GM21390 (cell line): ENCODE measurements at regions not wholly inside any gene's neighbourhood (a gene's known extent, or its start where the extent isn't known, plus 50 kb on each side); places are given as distances from the start of the nearest gene placed in this dataset.
"Not testable (repeated sequence)": the region's sequence is repeated elsewhere in the genome, so short reads cannot be mapped to it uniquely, and the experiment has no call there.

Experiments used
- ATAC-seq: cut with Tn5 transposase; IDR thresholded peaks from one replicate; pipeline ENCODE4 v1.9.1; 2021; ENCODE audit not compliant: unreplicated experiment

DNA sequence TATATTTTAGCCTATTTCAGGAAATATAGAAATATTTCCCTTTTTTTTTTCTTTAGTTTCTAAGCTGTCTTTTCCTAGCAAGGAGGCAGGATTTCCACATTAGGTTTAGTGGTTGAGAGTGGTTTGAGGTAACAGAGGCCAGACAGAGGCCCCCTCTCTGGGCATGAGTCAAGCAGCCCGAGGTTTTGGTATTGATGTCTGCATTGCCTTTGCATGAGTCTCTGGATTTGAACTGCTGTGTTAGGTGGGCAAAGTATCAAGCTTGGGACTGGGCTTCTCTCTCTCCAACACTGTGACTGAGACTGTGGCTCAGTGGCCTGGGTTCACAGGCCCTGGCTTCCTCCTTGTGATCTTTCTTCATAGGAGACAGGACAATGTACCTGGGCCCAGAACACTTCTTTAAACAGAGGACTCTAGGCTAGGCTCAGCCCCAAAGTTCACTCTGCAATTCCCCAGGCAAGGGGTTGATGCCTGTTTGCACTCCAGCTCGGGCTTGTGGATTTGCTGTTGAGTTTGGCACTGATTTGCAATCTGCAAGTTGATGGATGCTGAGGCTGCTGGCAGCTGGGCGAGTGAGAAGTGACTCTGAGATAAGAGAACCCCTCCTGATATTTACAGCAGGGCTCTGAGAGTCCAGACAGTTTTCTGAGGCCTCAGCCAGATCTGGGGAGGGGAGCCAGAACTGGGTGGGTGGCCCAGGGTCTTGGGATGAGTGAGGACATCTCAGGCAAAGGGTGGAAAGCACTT is 271.2 kb downstream of the EN1 start:
- ATAC-seq = no peak

DNA sequence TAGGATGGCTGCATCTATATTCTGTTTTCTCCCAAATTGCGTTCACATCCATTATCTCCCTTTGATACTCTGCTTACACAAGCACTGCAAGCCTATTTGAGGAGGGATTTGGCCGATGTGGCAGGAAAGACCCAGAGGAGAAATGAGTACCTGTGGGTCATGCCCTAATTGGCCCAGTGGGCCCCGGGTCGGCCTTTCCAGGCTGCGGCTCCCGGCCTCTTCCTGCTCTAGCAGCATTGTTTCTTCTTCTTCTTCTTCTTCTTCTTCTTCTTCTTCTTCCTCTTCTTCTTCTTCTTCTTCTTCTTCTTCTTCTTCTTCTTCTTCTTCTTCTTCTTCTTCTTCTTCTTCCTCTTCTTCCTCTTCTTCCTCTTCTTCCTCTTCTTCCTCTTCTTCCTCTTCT is 275.1 kb downstream of the EN1 start:
- ATAC-seq = not testable (repeated sequence)

DNA sequence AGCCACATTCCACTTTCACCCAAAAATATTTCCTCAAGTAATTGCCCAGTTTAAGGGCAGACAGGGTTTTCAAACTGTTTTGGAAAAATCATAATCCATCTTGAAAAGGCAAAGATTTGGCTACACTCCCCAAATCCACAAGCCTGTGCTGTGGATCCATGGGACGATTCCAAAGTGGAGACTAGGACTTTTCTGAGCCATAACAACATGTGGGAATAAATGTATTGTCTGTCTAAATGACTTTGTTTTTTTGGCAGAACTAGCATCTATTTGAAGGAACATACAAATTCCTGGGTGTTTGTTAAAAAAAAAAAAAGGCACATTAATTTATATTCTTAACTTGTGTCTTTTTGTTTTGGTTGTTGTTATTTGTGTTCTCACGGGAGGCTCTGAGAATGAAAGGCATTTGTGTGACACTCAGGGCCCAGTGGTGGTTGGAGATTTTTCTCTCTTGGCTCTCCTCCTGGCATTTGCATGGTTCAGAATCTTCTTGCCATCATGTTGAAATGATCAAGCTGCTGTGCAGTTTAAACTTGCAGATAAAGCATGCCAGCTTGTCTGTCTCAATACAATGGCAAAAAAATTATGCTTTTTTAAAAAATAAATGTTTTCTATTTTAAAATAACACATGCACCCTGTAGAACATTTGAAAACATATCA is 277.4 kb downstream of the EN1 start:
- no peak for ATAC-seq

DNA sequence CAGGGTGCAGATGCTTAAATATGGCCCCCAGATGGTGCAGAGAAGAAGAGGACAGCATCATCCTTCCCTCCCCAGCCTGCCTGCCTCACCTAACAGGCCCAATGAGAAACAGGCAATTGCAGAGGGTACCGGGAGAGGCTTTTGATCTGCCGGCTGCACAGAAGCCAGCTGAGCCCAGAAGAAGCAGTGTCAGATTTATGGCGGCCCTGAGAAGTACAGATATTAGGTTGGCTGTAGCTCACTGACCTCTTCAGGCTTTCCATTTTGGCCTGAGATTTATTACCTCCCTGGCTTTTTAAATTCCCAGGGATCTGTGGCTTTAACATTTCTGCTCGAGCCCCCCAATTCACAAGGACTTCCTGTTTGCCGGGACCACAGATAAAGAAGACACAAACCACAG is 278.7 kb downstream of the EN1 start:
- no peak for ATAC-seq

DNA sequence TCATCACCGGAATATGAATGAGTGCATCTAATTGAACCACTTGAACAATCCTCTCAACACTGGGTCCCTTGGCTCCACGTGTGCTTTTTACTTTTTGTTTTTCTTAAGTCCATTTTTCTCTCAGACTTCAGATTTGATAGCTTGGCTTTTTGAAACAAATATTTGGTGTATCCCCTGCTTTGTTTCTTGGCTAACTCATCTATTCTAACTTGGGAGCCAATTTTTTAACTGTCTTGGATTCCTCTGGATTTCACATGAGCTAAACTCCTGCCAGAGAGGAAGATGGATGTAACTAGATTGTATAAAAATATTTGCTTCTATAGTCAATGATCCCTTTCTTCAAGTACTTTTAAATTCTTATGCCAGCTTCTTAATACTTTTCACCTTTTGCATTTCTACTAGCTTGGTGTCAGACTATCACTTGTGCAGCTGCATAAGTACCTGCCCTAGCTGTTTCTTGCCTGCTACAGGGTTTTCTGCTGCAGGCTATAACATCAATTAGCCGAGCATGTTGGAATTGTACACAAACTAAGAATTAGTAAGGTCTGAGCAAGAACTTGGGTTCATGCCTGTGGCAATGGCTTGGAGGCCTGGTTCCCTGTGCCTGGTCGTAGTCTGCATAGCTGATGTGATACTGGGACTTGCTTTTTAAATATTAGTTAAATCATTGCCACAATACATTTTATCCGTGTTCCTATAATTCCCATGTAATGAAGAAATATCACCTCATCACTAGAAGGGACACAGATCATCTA is 281.5 kb downstream of the EN1 start:
- no peak for ATAC-seq

DNA sequence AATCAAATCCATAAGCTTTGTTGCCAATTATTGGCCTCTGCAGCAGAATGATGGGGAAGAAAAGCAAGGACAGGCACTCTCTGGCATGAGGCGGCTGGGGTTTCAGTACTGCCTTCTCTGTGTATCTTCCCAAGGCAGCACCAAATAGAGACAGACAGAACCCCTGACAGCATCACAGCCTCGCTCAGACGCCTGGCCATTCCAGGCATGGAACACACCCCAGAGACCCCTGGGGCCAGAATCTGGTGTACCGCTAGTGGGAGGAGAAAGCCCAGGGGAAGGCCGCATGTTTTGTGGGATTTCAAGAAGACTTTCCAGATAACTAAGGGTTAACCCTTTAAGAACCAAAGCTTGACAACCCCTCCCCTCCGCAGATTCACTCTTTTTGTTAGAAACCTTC is 282.1 kb downstream of the EN1 start:
- ATAC-seq = no peak

DNA sequence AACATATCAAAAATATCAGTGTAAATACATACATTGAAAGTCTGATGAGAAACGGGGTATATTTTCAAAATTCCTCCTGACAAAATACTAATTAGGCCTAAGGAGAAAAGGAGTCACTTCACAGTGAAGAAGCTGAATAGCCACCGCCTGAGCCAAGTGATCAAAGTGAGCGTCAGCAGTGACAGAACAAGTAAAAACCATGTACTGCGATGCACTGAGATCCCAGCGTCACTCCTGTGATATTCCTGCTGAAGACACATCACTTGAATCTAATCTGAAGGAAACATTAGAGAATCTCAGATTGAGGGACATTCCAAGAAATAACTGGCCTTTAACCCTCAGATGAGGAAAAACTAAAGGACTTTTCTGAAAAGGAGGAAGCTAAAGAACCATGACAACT is 285.3 kb downstream of the EN1 start:
- ATAC-seq = no peak

DNA sequence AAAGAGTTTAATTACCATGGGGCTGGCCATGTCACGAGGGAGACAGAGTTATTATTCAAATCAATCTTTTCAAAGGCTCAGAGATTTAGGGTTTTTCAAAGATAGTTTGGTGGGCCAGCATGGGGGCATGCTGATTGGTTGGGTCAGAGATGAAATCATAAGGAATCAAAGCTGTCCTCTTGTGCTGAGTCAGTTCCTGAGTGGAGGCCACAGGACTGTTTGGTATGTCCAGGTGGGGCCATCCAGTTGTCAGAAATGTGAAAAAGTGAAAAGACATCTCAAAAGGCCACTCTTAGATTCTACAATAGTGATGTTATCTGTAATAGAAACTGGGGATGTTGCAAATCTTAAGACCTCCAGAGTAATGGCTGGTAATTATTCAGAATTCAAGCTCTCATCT is 288.6 kb downstream of the EN1 start:
- no peak for ATAC-seq

DNA sequence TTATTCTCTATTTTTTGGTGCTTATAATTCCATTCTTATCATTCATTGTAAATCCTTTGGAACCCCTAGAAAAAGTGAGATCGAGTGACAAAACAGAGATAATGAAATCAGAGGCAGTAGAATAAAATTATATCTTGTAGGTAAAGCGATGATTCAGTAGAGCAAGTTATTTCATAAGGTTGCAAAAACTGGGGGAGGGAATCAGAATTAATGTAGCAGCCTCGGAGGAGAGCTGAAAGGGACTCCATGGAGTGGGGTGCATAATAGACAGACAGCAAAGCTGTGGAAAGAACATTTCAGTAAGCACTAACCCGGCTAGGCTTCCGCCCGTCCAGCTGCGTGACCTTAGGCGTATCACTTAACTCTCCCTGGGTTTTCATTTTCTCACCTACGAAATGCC is 289.7 kb downstream of the EN1 start:
- no peak for ATAC-seq

DNA sequence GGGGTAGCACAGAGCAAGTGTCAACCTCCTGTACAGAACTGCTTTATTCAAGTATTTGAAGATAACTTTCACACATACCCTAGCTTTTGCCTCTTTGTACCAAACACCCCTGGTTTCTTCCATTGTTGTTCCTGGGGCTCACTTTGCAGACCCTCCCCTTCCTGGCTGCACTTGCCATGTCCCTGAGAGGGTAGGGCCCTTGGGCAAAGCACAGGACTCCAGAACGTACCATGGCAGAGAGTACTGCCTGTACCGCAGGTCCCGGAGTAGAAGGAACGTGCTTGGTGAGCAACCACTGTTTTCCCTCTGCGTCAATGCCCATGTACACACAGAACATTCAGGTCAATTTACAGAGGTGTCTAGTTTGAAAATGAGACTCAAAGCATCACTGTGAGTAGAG is 290.4 kb downstream of the EN1 start:
- no peak for ATAC-seq

DNA sequence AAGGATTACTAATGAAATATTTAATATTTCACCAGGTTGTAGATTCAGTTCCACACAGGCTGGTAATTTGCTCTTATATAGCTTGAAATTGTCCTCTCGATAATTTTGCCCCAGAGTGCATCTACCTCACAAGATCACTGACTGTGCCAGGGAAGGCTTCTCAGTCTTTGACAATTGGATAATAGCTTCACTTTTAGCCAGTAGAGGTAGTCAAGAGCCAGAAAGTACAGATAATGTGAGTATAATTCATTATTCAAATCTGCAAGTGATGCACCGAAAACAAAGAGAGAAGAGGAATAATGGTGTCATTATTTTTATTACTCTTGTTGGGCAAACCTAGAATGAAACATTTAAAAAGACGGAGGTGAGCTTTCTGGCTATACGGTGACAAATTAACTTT is 292.8 kb downstream of the EN1 start:
- no peak for ATAC-seq

DNA sequence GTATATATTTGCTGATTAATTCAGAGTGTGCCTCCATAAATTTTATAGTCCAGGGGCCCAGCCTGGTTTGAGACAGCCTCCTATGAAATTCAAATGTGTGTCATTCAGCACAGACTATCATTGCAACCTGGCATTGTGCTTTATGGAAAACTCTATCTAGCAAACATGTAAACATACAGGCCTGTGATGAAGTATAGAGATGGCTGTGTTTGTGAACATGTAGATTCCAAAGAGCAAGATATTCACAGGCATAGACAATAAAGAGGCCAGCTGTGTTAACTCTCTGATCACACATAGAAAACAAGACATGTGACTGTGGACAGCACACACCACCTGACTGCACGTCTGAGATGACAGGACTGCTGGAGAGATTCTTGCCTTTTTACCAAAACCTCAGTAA is 297.9 kb downstream of the EN1 start:
- no peak for ATAC-seq

DNA sequence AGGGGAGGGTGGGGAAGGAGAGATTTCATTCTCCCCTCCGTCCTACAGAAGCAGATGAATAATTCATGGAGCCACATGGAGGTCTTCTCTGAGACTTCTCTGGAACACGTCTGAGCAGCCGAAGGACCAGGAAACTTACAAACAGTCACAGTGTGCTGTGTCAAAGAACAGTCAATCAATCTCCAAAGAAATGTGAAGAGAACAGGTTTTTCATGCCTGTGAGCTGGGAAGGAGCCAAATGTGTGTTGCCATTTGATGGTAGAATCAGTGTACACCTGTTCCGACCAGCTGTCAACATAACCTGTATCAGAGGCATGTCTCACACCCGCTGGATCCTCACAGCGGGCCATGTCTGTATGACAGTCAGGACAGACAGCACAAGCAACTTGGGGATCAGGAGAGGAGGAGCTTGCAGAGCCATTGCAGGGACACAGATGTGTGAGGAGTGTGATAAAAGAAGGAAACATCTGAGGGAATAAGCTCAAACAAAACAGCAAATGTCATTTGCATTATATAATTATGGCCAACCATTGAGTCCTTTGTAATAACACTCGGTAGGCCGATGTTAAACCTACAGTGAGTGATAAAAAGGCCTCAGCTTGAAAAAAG is 298.5 kb downstream of the EN1 start:
- no peak for ATAC-seq

DNA sequence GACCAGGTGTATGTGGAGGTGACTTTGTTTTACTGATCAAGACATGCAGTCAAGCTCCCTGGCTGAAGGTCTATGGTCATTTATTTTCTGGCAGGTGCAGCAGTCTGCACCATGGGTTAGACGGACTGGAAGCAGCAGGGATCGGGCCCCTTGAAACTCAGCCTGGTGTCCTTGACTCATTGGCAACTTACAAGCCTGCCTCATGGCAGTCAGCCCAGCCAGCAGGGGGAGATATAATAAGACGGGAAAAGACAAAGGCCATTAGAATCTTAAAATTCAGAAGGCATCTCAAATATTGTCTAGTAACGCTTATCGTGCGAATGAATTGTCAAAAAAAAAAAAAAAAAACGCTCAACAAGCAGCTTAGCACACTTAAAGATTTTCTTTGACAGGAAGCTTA is 308.2 kb downstream of the EN1 start:
- ATAC-seq = no peak

DNA sequence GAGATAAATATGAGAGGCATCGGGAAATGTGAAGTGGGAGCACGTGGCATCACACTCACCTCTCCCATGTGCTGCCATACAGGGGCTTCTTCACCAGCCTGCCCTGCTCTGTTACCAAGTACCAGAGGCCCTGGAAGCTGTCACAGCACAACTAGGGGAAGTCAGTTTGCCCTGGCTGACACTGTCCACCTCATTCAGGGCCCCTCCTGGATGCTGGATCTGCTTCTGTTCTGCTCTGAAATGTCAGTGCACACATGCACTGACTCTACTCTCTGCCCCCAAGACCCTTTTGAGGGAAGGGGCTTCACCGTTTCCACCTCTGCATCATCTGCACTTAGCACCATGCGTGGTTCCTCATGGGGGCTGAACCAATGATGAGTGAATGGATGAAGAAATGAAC is 311.1 kb downstream of the EN1 start:
- ATAC-seq = no peak

DNA sequence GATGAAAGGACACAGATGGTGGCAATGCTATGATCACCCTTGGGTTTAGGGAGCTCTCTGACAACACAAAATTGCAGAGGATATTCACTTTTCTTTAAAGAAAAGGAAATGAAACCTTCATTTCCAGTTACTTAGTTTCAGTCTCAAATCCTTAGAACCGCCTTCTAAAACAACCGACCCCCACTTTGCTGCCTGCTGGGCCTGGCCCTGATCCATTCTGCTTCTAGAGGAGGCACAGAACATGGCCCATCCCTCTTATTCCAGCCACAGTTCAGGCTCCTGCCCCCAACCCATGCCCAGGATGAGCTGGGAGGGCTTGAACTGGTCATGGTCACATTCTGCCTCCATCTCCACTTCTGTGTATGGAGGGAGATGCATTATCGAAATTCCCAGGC is 311.6 kb downstream of the EN1 start:
- no peak for ATAC-seq

DNA sequence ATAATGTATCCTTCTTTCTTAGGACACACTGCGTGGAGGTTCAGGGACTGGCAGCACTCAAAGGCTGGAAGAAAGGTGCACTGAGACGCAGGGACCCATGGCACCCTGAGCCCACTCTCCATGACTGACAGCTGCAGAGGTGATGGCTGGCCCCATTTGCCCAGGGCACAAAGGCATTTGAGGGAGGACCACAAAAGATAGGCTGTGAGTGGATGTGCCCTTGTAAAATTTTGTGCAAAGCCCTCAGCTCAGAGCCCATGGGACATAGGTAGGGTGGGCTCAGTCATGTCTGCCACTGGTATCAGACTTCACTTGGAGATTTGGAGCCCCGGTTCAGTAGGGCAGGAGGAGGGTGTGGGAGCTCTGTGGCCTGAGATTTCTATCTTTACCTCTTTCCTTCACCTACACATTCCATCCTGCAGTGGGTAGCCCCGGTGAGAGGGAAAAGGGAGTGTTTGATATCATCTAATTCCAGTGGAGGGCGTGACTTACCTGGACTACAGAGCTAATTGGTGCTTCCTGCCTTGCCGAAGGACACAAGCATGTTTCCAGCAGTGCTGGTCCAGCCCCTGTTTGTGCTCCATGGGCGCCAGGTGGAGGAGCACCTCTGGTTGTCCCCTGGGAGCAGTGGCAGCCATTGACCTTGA is 312.2 kb downstream of the EN1 start:
- ATAC-seq = no peak

DNA sequence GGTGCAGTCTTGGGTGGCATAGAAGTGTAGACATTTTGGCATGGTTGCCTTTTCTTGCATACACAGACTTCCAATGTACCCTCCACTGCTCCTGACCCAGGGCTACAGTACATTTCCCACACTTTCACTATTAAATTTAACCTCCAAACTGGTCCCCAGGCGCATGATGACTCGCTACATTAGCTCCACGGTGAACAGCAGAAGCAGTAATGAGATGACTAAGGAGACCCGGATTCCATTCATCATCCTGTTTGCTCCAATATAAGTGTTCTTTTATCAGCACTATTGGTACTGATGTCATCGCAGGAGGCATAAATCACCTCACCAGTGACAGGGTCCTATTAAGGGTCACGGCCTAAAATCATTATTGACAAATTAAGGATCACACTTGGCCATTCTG is 316.5 kb downstream of the EN1 start:
- ATAC-seq = no peak

DNA sequence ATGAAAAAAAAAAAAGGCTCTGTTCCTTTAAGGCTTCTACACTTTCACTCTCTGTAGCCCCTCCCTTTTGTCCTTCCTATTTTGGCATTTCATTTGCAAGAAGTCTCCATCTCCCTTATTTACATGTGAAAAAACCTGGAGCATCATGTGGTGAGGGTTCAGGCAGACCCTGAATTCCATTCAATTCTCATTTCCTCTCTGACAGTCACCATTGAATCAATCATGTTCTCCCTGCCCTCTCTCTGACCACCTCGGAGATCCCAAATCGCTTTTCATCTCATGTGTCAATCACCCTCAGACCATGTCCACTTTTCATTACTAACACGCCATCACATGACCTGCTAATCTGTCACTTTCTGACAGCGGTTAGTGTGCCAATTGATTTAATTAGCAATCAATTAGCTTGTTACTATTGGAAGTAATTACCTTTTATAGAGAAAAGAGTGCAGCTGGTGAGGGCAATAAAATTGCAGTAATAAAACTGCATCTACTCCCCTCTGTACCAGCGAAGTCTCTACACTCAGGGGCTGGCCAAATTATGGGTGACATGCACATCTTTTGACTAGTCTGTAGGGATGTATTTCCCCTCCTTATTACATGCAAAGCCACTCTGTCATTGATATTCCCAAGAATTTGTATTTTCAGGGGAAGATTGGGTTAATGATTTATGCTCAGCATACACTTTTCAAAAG is 317.4 kb downstream of the EN1 start:
- no peak for ATAC-seq

DNA sequence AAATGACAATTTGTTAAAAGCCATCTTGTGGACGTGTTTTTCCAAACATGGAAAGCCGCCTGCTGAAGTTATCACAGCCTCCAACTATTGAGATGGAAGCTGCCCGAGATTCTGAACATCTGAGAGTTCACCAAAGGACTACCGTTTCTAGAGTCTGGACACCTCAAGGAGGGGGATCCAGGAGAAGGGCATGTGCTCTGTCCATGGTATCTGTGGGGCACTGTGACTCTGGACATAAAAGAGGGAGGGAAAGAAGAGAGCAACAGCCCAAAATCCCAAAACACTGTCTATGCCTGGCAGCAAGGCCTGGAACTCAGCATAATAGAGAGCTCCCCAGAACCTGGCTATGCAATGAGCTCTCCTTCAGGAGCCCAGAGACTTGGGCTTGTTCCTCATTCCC is 319.9 kb downstream of the EN1 start:
- ATAC-seq = no peak

DNA sequence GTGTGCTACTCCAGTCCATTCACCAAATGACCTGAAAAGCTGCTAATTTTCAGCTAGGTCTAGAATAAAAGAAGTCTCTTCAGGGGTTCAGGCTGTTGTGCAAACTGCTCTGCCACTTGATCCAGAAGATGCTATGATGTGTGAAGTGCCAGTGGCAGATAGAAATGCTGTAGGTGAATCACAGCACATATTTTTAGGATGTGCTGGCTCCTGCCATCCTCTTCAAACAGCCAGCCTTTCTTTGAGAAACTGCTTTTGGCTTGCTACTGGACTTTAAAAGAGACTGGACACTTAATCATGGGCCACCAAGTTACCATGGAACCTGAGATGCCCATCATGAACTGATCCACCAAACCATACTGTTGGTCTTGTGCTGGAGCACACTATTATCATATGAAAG is 322.1 kb downstream of the EN1 start:
- no peak for ATAC-seq
